ENCODE measurements at regions not wholly inside any gene's neighbourhood (a gene's known extent, or its start where the extent isn't known, plus 50 kb on each side); places are given as distances from the start of the nearest gene placed in this dataset.

- no peak for TF ChIP-seq POLR2A (IDR thresholded peaks at IDR 0.05; ENCODE audit: low read depth, low read length)
- TF ChIP-seq CTCF (conservative IDR thresholded peaks at IDR 0.05; ENCODE audit: low read depth, low read length), result no peak
- TF ChIP-seq CEBPB (IDR thresholded peaks at IDR 0.05; ENCODE audit: low read depth, low read length), result no peak
These were observed 742.0 kb downstream of the NR2F2 start for GRCh38 chr15:97072545-97072944.

Data from IMR-90 (cell line).